Coronary artery (tissue), 2 donors: ENCODE measurements at regions not wholly inside any gene's neighbourhood (a gene's known extent, or its start where the extent isn't known, plus 50 kb on each side); places are given as distances from the start of the nearest gene placed in this dataset.
A peak's percentile ranks its signal among the peaks of the same experiment; 100 is the strongest.

Source experiments
- DNase-seq: peaks from one replicate; pipeline ENCODE4 v3.0.0-alpha.2; 2017; ENCODE audit warnings: low spot score
- H3K27ac ChIP-seq, 2 donors: fragments of 200-600 bp; sonication (generic); one replicate each; pipeline ENCODE4 v1.5.1; 2016 to 2019
- H3K4me3 ChIP-seq: fragments of 200-600 bp; sonication (generic); 2 replicates; pipeline ENCODE4 v1.5.1; 2016; ENCODE audit warnings: mild to moderate bottlenecking, moderate library complexity
- CTCF ChIP-seq: fragments of 200-600 bp; sonication (generic); IDR thresholded peaks from one replicate; pipeline ENCODE4 v1.5.1; 2019; ENCODE audit warnings: antibody characterized with exemption

GRCh38 chr11:15710580-15711275 is 596.0 kb downstream of the INSC start:
- no peak for DNase-seq
- no peak for TF ChIP-seq CTCF
- Histone ChIP-seq H3K27ac (peak overlapping the region; percentile 35 to 56), H3K4me3 (no peak overlapping the region)

- no peak for TF ChIP-seq CTCF
- no peak overlapping the region for H3K4me3 ChIP-seq
- H3K27ac ChIP-seq: peak overlapping the region; percentile 35 to 56
- no peak for DNase-seq
These were observed 596.6 kb downstream of the INSC start for GRCh38 chr11:15711311-15711710.

- no peak for TF ChIP-seq CTCF
- no peak for DNase-seq
- Histone ChIP-seq H3K4me3 (no peak overlapping the region), H3K27ac (no peak overlapping the region)
These were observed 600.1 kb downstream of the INSC start for GRCh38 chr11:15714641-15715399.

- no peak for TF ChIP-seq CTCF
- Histone ChIP-seq H3K4me3 (no peak overlapping the region), H3K27ac (no peak overlapping the region)
- no peak for DNase-seq
These were observed 601.8 kb downstream of the INSC start for GRCh38 chr11:15716550-15716949.

GRCh38 chr11:15720460-15720859 is 605.7 kb downstream of the INSC start:
- no peak for TF ChIP-seq CTCF
- no peak for DNase-seq
- no peak overlapping the region for H3K4me3 ChIP-seq
- H3K27ac ChIP-seq: no peak overlapping the region

GRCh38 chr11:15723966-15724365 is 609.2 kb downstream of the INSC start:
- H3K27ac ChIP-seq: no peak overlapping the region
- TF ChIP-seq CTCF: no peak
- no peak for DNase-seq

GRCh38 chr11:15724601-15725000 is 609.9 kb downstream of the INSC start:
- Histone ChIP-seq H3K27ac (no peak overlapping the region), H3K4me3 (no peak overlapping the region)
- DNase-seq: no peak
- TF ChIP-seq CTCF: no peak

More at GRCh38 chr11:15723966-15724365, 609.2 kb downstream of the INSC start:
- H3K4me3 ChIP-seq: no peak overlapping the region
